Body of pancreas (tissue), 4 donors: ENCODE measurements at regions not wholly inside any gene's neighbourhood (a gene's known extent, or its start where the extent isn't known, plus 50 kb on each side); places are given as distances from the start of the nearest gene placed in this dataset.
"Not testable (repeated sequence)": the region's sequence is repeated elsewhere in the genome, so short reads cannot be mapped to it uniquely, and the experiment has no call there.

Source experiments
- ATAC-seq: fragments of 150-250 bp; one replicate; pipeline ENCODE4 v1.9.1; 2016
- DNase-seq, 4 donors: peaks; one replicate each; pipeline ENCODE4 v3.0.0-alpha.2; 2019
- H3K27ac ChIP-seq, 4 donors: fragments of 200-600 bp; sonication (generic); 1 replicate in 3 of 4; 2 replicates in 1 of 4; pipeline versions ENCODE4 v1.5.1 to v1.6.1; 2016 to 2019; ENCODE audit warnings: mild to moderate bottlenecking in 1 of 4, mixed read lengths in 1 of 4, moderate library complexity in 1 of 4
- H3K27me3 ChIP-seq, 2 donors: fragments of 200-600 bp; sonication (generic); one replicate each; pipeline ENCODE4 v1.6.0; 2016; ENCODE audit warnings: mild to moderate bottlenecking in 1 of 2
- H3K36me3 ChIP-seq, 2 donors: fragments of 200-600 bp; sonication (generic); replicated peaks in 1 of 2; 2 replicates each; pipeline ENCODE4 v1.5.1; 2016; ENCODE audit warnings: low read depth in 2 of 2; ENCODE audit not compliant: insufficient read depth in 1 of 2
- H3K4me1 ChIP-seq: fragments of 200-600 bp; sonication (generic); one replicate; pipeline ENCODE4 v1.6.0; 2016
- H3K4me3 ChIP-seq, 2 donors: fragments of 200-600 bp; sonication (generic); 1 replicate in 1 of 2; 2 replicates in 1 of 2; pipeline ENCODE4 v1.5.1; 2016 to 2019
- H3K9me3 ChIP-seq, 3 donors: fragments of 200-600 bp; sonication (generic); 1 replicate in 2 of 3; 2 replicates in 1 of 3; pipeline ENCODE4 v1.5.1; 2016
- POLR2A ChIP-seq, 3 donors: fragments of 450-650 bp; IDR thresholded peaks; one replicate each; pipeline ENCODE4 v1.6.1; 2016; ENCODE audit warnings: antibody characterized with exemption in 3 of 3, mild to moderate bottlenecking in 2 of 3
- WGBS, 2 donors: methylation state at CpG; one replicate each; pipeline ENCODE4 v1.1.5; 2017; 5-methylcytosine and 5-hydroxymethylcytosine counted together
- intact Hi-C: fragments of 100-400 bp; cut with DNase I; formaldehyde crosslinking; loops from one replicate; pipeline ENCODE4 v1.15.1; 2023
- TF ChIP-seq, protein P1 (sequence below), 7 experiments: fragments of 450-650 bp in 4 of 7; fragments of 200-600 bp in 3 of 7; sonication (generic) in 3 of 7; IDR thresholded peaks; one replicate each; pipeline ENCODE4 v1.5.1; 2016 to 2019; ENCODE audit warnings: antibody characterized with exemption in 7 of 7

DNA sequence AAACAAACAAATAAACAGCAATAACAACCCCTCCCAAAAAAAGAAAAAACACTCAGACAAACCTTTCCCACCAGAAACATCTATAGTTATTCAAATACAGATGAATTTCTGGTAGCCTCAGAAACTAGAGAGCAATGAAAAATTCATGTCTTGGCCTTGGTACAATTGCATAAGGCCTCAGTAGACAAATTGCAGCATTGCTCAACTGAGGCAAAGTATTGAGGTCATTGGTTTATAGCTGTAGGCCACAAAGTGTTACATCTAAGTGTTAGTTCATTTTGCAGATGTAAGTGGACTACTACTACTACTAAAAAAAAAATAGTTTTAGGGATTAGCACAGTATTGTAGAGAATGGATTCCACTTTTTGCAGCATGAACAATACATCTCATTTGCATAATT lies 2268.3 kb downstream of the ARAP2 start:
- no peaks in the 10 kb centered on the region for H3K27me3 ChIP-seq
- no peak for TF ChIP-seq POLR2A (IDR thresholded peaks at IDR 0.05)
- TF ChIP-seq, protein P1, sequence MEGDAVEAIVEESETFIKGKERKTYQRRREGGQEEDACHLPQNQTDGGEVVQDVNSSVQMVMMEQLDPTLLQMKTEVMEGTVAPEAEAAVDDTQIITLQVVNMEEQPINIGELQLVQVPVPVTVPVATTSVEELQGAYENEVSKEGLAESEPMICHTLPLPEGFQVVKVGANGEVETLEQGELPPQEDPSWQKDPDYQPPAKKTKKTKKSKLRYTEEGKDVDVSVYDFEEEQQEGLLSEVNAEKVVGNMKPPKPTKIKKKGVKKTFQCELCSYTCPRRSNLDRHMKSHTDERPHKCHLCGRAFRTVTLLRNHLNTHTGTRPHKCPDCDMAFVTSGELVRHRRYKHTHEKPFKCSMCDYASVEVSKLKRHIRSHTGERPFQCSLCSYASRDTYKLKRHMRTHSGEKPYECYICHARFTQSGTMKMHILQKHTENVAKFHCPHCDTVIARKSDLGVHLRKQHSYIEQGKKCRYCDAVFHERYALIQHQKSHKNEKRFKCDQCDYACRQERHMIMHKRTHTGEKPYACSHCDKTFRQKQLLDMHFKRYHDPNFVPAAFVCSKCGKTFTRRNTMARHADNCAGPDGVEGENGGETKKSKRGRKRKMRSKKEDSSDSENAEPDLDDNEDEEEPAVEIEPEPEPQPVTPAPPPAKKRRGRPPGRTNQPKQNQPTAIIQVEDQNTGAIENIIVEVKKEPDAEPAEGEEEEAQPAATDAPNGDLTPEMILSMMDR (IDR thresholded peaks at IDR 0.05), result no peak
- no peak overlapping the region for H3K27ac ChIP-seq
- no peaks in the 10 kb centered on the region for H3K9me3 ChIP-seq
- no peak for ATAC-seq
- H3K4me1 ChIP-seq, result no peaks in the 10 kb centered on the region
- H3K4me3 ChIP-seq, result no peak overlapping the region
- no peaks in the 10 kb centered on the region for H3K36me3 ChIP-seq
- intact Hi-C loops, result no loop called here
- no peak for DNase-seq

DNA sequence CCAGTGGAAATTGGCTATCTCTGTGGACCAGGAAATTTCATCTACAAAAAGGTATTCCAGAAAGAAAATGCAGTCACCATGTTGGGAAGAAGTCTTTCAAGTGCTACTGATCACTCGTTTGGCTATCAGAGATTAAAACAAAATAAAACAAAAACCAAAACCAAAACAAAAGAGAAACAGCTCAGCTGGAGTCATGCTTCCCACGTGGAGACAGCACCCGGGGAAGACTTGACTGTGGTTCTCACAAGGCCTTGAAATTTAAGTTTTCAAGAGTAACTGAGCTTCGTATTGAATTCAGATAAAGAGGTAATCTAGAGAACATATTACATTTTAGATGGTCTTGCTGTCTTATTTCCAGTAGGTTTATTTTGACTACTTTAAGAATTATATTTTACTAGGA lies 2264.5 kb downstream of the ARAP2 start:
- H3K36me3 ChIP-seq, H3K4me3 ChIP-seq, H3K4me1 ChIP-seq, ATAC-seq, H3K27ac ChIP-seq, DNase-seq, intact Hi-C loops, H3K9me3 ChIP-seq, H3K27me3 ChIP-seq: not testable (repeated sequence)
- WGBS, 2 donors, result 40 to 54% methylated on average over 4 of the region's 4 CpGs

DNA sequence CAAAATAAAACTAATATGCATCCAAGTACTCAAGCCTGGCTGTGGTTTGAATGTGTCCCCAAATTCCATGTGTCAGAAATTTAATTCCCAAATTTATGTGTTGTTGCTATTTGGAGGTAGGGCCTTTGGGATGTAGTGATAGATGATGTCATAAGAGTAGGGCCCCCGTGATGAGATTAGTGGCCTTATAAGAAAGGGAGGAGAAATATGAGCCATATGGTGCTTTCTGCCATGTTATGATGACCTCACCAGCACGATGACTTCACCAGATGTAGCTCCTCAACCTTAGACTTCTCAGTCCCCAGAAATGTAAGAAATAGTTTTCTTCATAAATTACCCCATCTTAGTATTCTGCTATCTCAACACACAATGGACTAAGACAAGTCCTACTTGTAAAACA lies 2264.0 kb downstream of the ARAP2 start:
- Histone ChIP-seq H3K4me1 (no peaks in the 10 kb centered on the region), H3K4me3 (no peak overlapping the region), H3K36me3 (no peaks in the 10 kb centered on the region), H3K9me3 (no peaks in the 10 kb centered on the region), H3K27ac (no peak overlapping the region), H3K27me3 (no peaks in the 10 kb centered on the region)
- TF ChIP-seq, protein P1 (IDR thresholded peaks at IDR 0.05), result no peak
- TF ChIP-seq POLR2A (IDR thresholded peaks at IDR 0.05), result no peak
- ATAC-seq, result no peak
- intact Hi-C loops, result no loop called here
- DNase-seq, result no peak
- 40 to 64% methylated on average over 2 of the region's 2 CpGs for WGBS, 2 donors

DNA sequence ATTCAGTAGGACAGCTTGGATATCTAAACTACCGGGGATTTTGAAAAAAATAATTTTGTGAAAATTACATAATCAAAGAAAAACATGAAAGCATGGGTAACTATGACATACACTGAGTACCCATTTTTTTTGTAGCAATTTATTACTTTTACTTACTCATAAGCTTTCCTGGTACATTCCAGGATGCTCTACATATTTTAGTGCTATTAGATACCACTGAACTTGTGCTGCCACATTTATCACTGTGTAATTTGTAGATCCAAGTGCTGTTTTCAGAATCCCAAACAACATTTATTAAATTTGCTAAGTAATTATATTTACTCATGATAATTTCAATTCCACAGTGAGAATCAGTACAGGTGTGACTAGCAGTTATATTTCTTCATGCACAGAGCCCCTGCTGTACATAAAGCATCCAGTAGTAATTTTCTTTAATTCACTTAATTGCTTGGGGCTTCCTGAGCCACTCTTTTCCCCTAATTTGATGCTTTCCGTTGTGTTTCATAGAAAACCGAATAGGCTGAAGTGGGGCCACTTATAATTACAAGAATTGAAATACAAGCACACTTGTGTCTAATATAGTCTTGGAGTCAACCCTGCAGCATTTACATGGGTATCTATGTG lies 2254.4 kb downstream of the ARAP2 start:
- 27 to 29% methylated on average over 3 of the region's 3 CpGs for WGBS, 2 donors

DNA sequence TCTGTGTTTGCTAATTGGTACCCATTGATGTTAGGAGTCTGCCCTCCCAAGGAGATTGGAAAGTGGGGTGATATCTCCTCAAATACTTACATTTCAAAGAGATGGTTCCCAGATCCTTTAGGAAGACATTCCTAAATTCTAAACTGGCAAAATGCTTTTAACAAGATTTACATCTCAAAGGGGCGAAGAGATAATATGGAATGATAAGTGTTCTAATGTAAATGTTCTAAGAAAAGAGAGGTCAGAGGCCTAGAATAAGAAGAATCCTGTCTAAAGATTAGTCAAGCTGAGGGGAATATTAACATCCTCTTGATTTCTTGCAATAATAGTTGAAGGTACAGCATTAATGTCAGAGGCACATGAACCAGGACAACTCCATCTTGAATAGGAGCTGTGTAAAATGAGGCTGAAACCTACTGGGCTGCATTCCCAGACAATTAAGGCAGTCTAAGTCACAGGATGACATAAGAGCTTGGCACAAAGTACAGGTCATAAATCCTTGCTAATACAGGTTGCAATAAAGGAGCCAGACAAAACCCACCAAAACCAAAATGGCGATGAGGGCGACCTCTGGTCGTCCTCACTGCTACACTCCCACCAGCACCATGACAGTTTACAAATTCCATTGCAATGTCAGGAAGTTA lies 2248.1 kb downstream of the ARAP2 start:
- no peak for ATAC-seq
- no peak for TF ChIP-seq POLR2A (IDR thresholded peaks at IDR 0.05)
- TF ChIP-seq, protein P1 (IDR thresholded peaks at IDR 0.05), result no peak
- Histone ChIP-seq H3K36me3 (no peaks in the 10 kb centered on the region), H3K4me3 (no peak overlapping the region), H3K27ac (no peak overlapping the region), H3K4me1 (no peaks in the 10 kb centered on the region), H3K9me3 (no peaks in the 10 kb centered on the region), H3K27me3 (no peaks in the 10 kb centered on the region)
- no peak for DNase-seq
- 66 to 82% methylated on average over 4 of the region's 4 CpGs for WGBS, 2 donors
- intact Hi-C loops, result no loop called here

More for the DNA sequence above, 2254.4 kb downstream of the ARAP2 start:
- Histone ChIP-seq H3K9me3 (no peaks in the 10 kb centered on the region), H3K4me1 (no peaks in the 10 kb centered on the region), H3K36me3 (no peaks in the 10 kb centered on the region), H3K27ac (no peak overlapping the region), H3K4me3 (no peak overlapping the region), H3K27me3 (no peaks in the 10 kb centered on the region)
- intact Hi-C loops, result no loop called here
- no peak for ATAC-seq
- no peak for DNase-seq
- TF ChIP-seq, protein P1 (IDR thresholded peaks at IDR 0.05), result no peak
- no peak for TF ChIP-seq POLR2A (IDR thresholded peaks at IDR 0.05)
